ENCODE measurements at regions not wholly inside any gene's neighbourhood (a gene's known extent, or its start where the extent isn't known, plus 50 kb on each side); places are given as distances from the start of the nearest gene placed in this dataset.

- DNase-seq: no peak
- H3K9me3 ChIP-seq: no peaks in the 10 kb centered on the region
- TF ChIP-seq, protein P1, sequence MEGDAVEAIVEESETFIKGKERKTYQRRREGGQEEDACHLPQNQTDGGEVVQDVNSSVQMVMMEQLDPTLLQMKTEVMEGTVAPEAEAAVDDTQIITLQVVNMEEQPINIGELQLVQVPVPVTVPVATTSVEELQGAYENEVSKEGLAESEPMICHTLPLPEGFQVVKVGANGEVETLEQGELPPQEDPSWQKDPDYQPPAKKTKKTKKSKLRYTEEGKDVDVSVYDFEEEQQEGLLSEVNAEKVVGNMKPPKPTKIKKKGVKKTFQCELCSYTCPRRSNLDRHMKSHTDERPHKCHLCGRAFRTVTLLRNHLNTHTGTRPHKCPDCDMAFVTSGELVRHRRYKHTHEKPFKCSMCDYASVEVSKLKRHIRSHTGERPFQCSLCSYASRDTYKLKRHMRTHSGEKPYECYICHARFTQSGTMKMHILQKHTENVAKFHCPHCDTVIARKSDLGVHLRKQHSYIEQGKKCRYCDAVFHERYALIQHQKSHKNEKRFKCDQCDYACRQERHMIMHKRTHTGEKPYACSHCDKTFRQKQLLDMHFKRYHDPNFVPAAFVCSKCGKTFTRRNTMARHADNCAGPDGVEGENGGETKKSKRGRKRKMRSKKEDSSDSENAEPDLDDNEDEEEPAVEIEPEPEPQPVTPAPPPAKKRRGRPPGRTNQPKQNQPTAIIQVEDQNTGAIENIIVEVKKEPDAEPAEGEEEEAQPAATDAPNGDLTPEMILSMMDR (IDR thresholded peaks at IDR 0.05 in 8 of 11, conservative IDR thresholded peaks at IDR 0.05 in 3 of 11): no peak
- TF ChIP-seq POLR2A (IDR thresholded peaks at IDR 0.05): no peak
- no peak for TF ChIP-seq POLR2AphosphoS5 (IDR thresholded peaks at IDR 0.05)
- no peak overlapping the region for H3K4me3 ChIP-seq
- H3K36me3 ChIP-seq: no peaks in the 10 kb centered on the region
- no peak overlapping the region for H3K27ac ChIP-seq
- H3K27me3 ChIP-seq (replicated peaks in 1 of 7): peaks cover 0 to 4% (median 0%) of the 10 kb centered on the region in 7 donors
- no peaks in the 10 kb centered on the region for H3K4me1 ChIP-seq
- intact Hi-C loops (cut with DNase I; ENCODE audit: low total_unique reads): no loop called here
- 79 to 87% (median 84%) methylated on average over 3 of the region's 3 CpGs for WGBS, 5 donors
Observed at GRCh38 chr12:23335593-23335992, 613.9 kb downstream of the SOX5 start.

DNA sequence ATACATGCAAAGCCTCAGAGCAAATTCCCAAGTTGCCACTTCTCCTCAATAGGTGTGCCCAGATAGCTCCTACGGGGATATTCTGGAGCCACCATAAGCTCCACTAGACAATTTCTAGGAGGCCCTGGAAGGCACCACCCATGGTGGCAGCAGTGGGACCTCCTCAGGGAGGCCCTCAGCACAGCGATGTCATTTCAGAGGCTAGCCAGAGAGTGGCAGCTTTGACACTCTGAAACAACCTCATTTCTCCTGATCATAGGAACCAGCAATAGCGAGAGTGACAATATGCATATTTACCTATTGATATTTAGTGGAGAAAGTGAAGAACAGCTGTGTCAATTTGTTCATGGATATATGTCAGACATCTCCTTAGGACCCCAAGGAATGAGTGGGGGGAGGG, 612.3 kb downstream of the SOX5 start:
- TF ChIP-seq, protein P1 (IDR thresholded peaks at IDR 0.05 in 8 of 11, conservative IDR thresholded peaks at IDR 0.05 in 3 of 11): no peak
- TF ChIP-seq POLR2AphosphoS5 (IDR thresholded peaks at IDR 0.05) (no peak), POLR2A (IDR thresholded peaks at IDR 0.05) (no peak)
- Histone ChIP-seq H3K4me1 (no peaks in the 10 kb centered on the region), H3K9me3 (no peaks in the 10 kb centered on the region), H3K4me3 (no peak overlapping the region), H3K36me3 (no peaks in the 10 kb centered on the region), H3K27ac (no peak overlapping the region), H3K27me3 (replicated peaks in 1 of 7) (peaks cover 0 to 4% (median 0%) of the 10 kb centered on the region in 7 donors)
- no peak for DNase-seq
- intact Hi-C loops (cut with DNase I; ENCODE audit: low total_unique reads): no loop called here
- WGBS, 5 donors: 69 to 92% (median 86%) methylated on average over 3 of the region's 3 CpGs

- H3K36me3 ChIP-seq: no peaks in the 10 kb centered on the region
- TF ChIP-seq POLR2AphosphoS5 (IDR thresholded peaks at IDR 0.05) (no peak), POLR2A (IDR thresholded peaks at IDR 0.05) (no peak)
- TF ChIP-seq, protein P1 (IDR thresholded peaks at IDR 0.05 in 8 of 11, conservative IDR thresholded peaks at IDR 0.05 in 3 of 11): no peak
- H3K4me3 ChIP-seq: no peak overlapping the region
- no peak overlapping the region for H3K27ac ChIP-seq
- DNase-seq: no peak
- peaks cover 0 to 8% (median 0%) of the 10 kb centered on the region in 8 donors for H3K9me3 ChIP-seq
- 56 to 70% (median 59%) methylated on average over 1 of the region's 1 CpG for WGBS, 5 donors
- H3K4me1 ChIP-seq: no peaks in the 10 kb centered on the region
- intact Hi-C loops (cut with DNase I; ENCODE audit: low total_unique reads): no loop called here
- peaks cover 0 to 4% (median 0%) of the 10 kb centered on the region in 7 donors for H3K27me3 ChIP-seq (replicated peaks in 1 of 7)
Observed at GRCh38 chr12:23340351-23340750, 609.1 kb downstream of the SOX5 start.

DNA sequence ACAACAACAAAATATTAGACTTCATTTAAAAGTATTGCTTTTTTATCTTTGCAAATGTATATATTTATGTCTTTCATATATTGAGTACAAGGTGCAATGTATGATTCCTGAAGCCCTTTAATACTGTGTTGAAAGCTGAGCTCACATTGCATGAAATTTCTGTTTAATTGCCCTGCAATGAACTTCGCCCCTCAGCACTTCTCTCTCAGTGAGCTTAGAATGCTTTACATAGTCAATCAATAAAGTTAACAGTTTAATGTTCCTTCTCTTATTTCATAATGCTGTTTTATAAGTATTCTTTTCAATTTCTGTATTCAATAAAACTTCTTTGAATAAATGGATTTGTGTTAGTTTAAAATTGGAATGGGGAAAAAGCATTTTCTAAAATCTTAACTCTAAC, 607.1 kb downstream of the SOX5 start:
- H3K4me1 ChIP-seq: no peaks in the 10 kb centered on the region
- peaks cover 0 to 8% (median 0%) of the 10 kb centered on the region in 8 donors for H3K9me3 ChIP-seq
- H3K4me3 ChIP-seq: no peak overlapping the region
- intact Hi-C loops (cut with DNase I; ENCODE audit: low total_unique reads): no loop called here
- no peak overlapping the region for H3K27ac ChIP-seq
- 78 to 88% (median 83%) methylated on average over 1 of the region's 1 CpG for WGBS, 5 donors
- TF ChIP-seq, protein P1 (IDR thresholded peaks at IDR 0.05 in 8 of 11, conservative IDR thresholded peaks at IDR 0.05 in 3 of 11): no peak
- TF ChIP-seq POLR2AphosphoS5 (IDR thresholded peaks at IDR 0.05): no peak
- TF ChIP-seq POLR2A (IDR thresholded peaks at IDR 0.05): no peak
- no peaks in the 10 kb centered on the region for H3K27me3 ChIP-seq (replicated peaks in 1 of 7)
- DNase-seq: no peak
- no peaks in the 10 kb centered on the region for H3K36me3 ChIP-seq

Data from spleen (tissue), 11 donors.